Mesendoderm (in vitro differentiated cells): ENCODE measurements at regions not wholly inside any gene's neighbourhood (a gene's known extent, or its start where the extent isn't known, plus 50 kb on each side); places are given as distances from the start of the nearest gene placed in this dataset.

Experiments
- DNase-seq: peaks from one replicate; pipeline ENCODE4 v3.0.0; 2013
- H2AK5ac ChIP-seq: 2 replicates; pipeline ENCODE4 v1.6.1; 2013; ENCODE audit warnings: low read length, inconsistent platforms
- H2BK120ac ChIP-seq: 2 replicates; pipeline ENCODE4 v1.6.1; 2013; ENCODE audit warnings: low read depth, mild to moderate bottlenecking, low read length, moderate library complexity, mixed read lengths
- H2BK15ac ChIP-seq: replicated peaks from 2 replicates; pipeline ENCODE4 v1.6.1; 2013; ENCODE audit warnings: low read depth, mild to moderate bottlenecking, moderate library complexity
- H2BK5ac ChIP-seq: 2 replicates; pipeline ENCODE4 v1.6.1; 2013; ENCODE audit warnings: low read length, inconsistent platforms
- H3K18ac ChIP-seq: 2 replicates; pipeline ENCODE4 v1.6.1; 2013; ENCODE audit warnings: mild to moderate bottlenecking, low read length, mixed read lengths
- H3K23ac ChIP-seq: one replicate; pipeline ENCODE4 v1.6.1; 2013; ENCODE audit warnings: low read length
- H3K27ac ChIP-seq: 2 replicates; pipeline ENCODE4 v1.5.1; 2013; ENCODE audit warnings: low read depth, mild to moderate bottlenecking, inconsistent platforms, low read length, moderate library complexity
- H3K27me3 ChIP-seq: 2 replicates; pipeline ENCODE4 v1.6.1; 2013; ENCODE audit warnings: low read length, control low read depth, mild to moderate bottlenecking, inconsistent platforms; ENCODE audit not compliant: insufficient read depth, poor library complexity
- H3K36me3 ChIP-seq: 2 replicates; pipeline ENCODE4 v1.6.1; 2013; ENCODE audit warnings: low read length, inconsistent platforms; ENCODE audit not compliant: control insufficient read depth, insufficient read depth
- H3K4ac ChIP-seq: one replicate; pipeline ENCODE4 v1.6.1; 2013; ENCODE audit warnings: low read depth, mild to moderate bottlenecking, low read length, moderate library complexity
- H3K4me1 ChIP-seq: 2 replicates; pipeline ENCODE4 v1.6.1; 2013; ENCODE audit warnings: low read depth, low read length, inconsistent platforms; ENCODE audit not compliant: control insufficient read depth
- H3K4me2 ChIP-seq: 2 replicates; pipeline ENCODE4 v1.6.1; 2013; ENCODE audit warnings: low read length
- H3K4me3 ChIP-seq: 2 replicates; pipeline ENCODE4 v1.5.1; 2013; ENCODE audit warnings: mild to moderate bottlenecking, low read length
- H3K56ac ChIP-seq: one replicate; pipeline ENCODE4 v1.6.1; 2013; ENCODE audit warnings: low read length
- H3K79me1 ChIP-seq: 2 replicates; pipeline ENCODE4 v1.6.1; 2013; ENCODE audit warnings: low read length, inconsistent platforms
- H3K79me2 ChIP-seq: 2 replicates; pipeline ENCODE4 v1.6.1; 2013; ENCODE audit warnings: mild to moderate bottlenecking, low read length; ENCODE audit not compliant: control insufficient read depth, insufficient read depth
- H3K9ac ChIP-seq: 2 replicates; pipeline ENCODE4 v1.6.1; 2013; ENCODE audit warnings: low read length, inconsistent platforms
- H4K5ac ChIP-seq: one replicate; pipeline ENCODE4 v1.6.1; 2013; ENCODE audit warnings: low read length
- H4K8ac ChIP-seq: one replicate; pipeline ENCODE4 v1.6.1; 2013; ENCODE audit warnings: low read depth, mild to moderate bottlenecking, control low read depth, low read length, moderate library complexity
- WGBS: extraction: QIAGEN DNeasy Blood & Tissue Kit; methylation state at CpG from one replicate; pipeline ENCODE4 v1.1.7; 2013; ENCODE audit warnings: low lambda C conversion rate, missing lambda C conversion rate; ENCODE audit not compliant: insufficient coverage; ENCODE audit errors: extremely low coverage; 5-methylcytosine and 5-hydroxymethylcytosine counted together

- Histone ChIP-seq H3K4ac (no peak overlapping the region), H3K4me3 (no peak overlapping the region), H3K79me1 (no peaks in the 10 kb centered on the region), H3K9ac (no peak overlapping the region), H3K27ac (no peak overlapping the region), H3K23ac (no peak overlapping the region), H2BK15ac (no peak overlapping the region), H2BK5ac (no peak overlapping the region), H3K36me3 (no peaks in the 10 kb centered on the region), H3K27me3 (no peaks in the 10 kb centered on the region), H4K5ac (no peak overlapping the region), H3K4me1 (no peaks in the 10 kb centered on the region), H3K18ac (no peak overlapping the region), H2BK120ac (no peak overlapping the region), H3K4me2 (no peak overlapping the region), H3K56ac (no peak overlapping the region), H3K79me2 (no peaks in the 10 kb centered on the region), H2AK5ac (no peak overlapping the region), H4K8ac (no peak overlapping the region)
- DNase-seq, result no peak
Measured at GRCh38 chr18:28714498-28714897, 537.6 kb upstream of the CDH2 start.

- H3K56ac ChIP-seq, result no peak overlapping the region
- no peak overlapping the region for H3K18ac ChIP-seq
- no peak overlapping the region for H3K23ac ChIP-seq
- no peaks in the 10 kb centered on the region for H3K36me3 ChIP-seq
- H3K79me1 ChIP-seq, result no peaks in the 10 kb centered on the region
- H3K4me3 ChIP-seq, result no peak overlapping the region
- H2BK5ac ChIP-seq, result no peak overlapping the region
- H3K27ac ChIP-seq, result no peak overlapping the region
- no peak overlapping the region for H4K8ac ChIP-seq
- no peak overlapping the region for H4K5ac ChIP-seq
- H3K4me2 ChIP-seq, result no peak overlapping the region
- no peak overlapping the region for H2BK15ac ChIP-seq
- no peaks in the 10 kb centered on the region for H3K4me1 ChIP-seq
- H2AK5ac ChIP-seq, result no peak overlapping the region
- no CpG with 5 or more reads among the region's 4 CpGs for WGBS
- H3K4ac ChIP-seq, result no peak overlapping the region
- no peak overlapping the region for H3K9ac ChIP-seq
- peak; percentile 26 for DNase-seq
- H2BK120ac ChIP-seq, result no peak overlapping the region
- no peaks in the 10 kb centered on the region for H3K27me3 ChIP-seq
- no peaks in the 10 kb centered on the region for H3K79me2 ChIP-seq
Measured at GRCh38 chr18:28712796-28713425, 536.0 kb upstream of the CDH2 start.

GRCh38 chr18:28712172-28712571 is 535.2 kb upstream of the CDH2 start:
- no peak overlapping the region for H3K23ac ChIP-seq
- H3K36me3 ChIP-seq, result no peaks in the 10 kb centered on the region
- no CpG with 5 or more reads among the region's 1 CpG for WGBS
- no peak overlapping the region for H4K5ac ChIP-seq
- no peak overlapping the region for H3K4me2 ChIP-seq
- no peak overlapping the region for H3K56ac ChIP-seq
- no peak overlapping the region for H3K4ac ChIP-seq
- H4K8ac ChIP-seq, result no peak overlapping the region
- H3K4me1 ChIP-seq, result no peaks in the 10 kb centered on the region
- no peak overlapping the region for H3K27ac ChIP-seq
- no peaks in the 10 kb centered on the region for H3K79me1 ChIP-seq
- no peak overlapping the region for H2BK15ac ChIP-seq
- no peaks in the 10 kb centered on the region for H3K27me3 ChIP-seq
- H3K4me3 ChIP-seq, result no peak overlapping the region
- H2BK120ac ChIP-seq, result no peak overlapping the region
- no peaks in the 10 kb centered on the region for H3K79me2 ChIP-seq
- no peak for DNase-seq
- no peak overlapping the region for H3K18ac ChIP-seq
- H2BK5ac ChIP-seq, result no peak overlapping the region
- H3K9ac ChIP-seq, result no peak overlapping the region
- no peak overlapping the region for H2AK5ac ChIP-seq

GRCh38 chr18:28711096-28711495 is 534.2 kb upstream of the CDH2 start:
- no CpG with 5 or more reads among the region's 1 CpG for WGBS
- Histone ChIP-seq H3K79me1 (no peaks in the 10 kb centered on the region), H4K5ac (no peak overlapping the region), H3K79me2 (no peaks in the 10 kb centered on the region), H3K4me1 (no peaks in the 10 kb centered on the region), H3K4me3 (no peak overlapping the region), H3K9ac (no peak overlapping the region), H4K8ac (no peak overlapping the region), H3K36me3 (no peaks in the 10 kb centered on the region), H2BK120ac (no peak overlapping the region), H2BK15ac (no peak overlapping the region), H2BK5ac (no peak overlapping the region), H3K4me2 (no peak overlapping the region), H2AK5ac (no peak overlapping the region), H3K27me3 (no peaks in the 10 kb centered on the region), H3K23ac (no peak overlapping the region), H3K18ac (no peak overlapping the region), H3K56ac (no peak overlapping the region), H3K27ac (no peak overlapping the region), H3K4ac (no peak overlapping the region)
- DNase-seq, result no peak

- no CpG with 5 or more reads among the region's 4 CpGs for WGBS
- H4K8ac ChIP-seq, result no peak overlapping the region
- H4K5ac ChIP-seq, result no peak overlapping the region
- H3K27me3 ChIP-seq, result no peaks in the 10 kb centered on the region
- H2BK15ac ChIP-seq, result no peak overlapping the region
- H3K4me2 ChIP-seq, result no peak overlapping the region
- no peak overlapping the region for H2BK120ac ChIP-seq
- H3K18ac ChIP-seq, result no peak overlapping the region
- no peaks in the 10 kb centered on the region for H3K79me1 ChIP-seq
- H3K4me3 ChIP-seq, result no peak overlapping the region
- no peak overlapping the region for H3K9ac ChIP-seq
- H3K36me3 ChIP-seq, result no peaks in the 10 kb centered on the region
- no peak overlapping the region for H3K56ac ChIP-seq
- no peak overlapping the region for H2AK5ac ChIP-seq
- H3K23ac ChIP-seq, result no peak overlapping the region
- no peak overlapping the region for H3K27ac ChIP-seq
- no peak overlapping the region for H2BK5ac ChIP-seq
- H3K4ac ChIP-seq, result no peak overlapping the region
- no peaks in the 10 kb centered on the region for H3K79me2 ChIP-seq
- H3K4me1 ChIP-seq, result no peaks in the 10 kb centered on the region
- no peak for DNase-seq
Measured at GRCh38 chr18:28707006-28707405, 530.1 kb upstream of the CDH2 start.

DNA sequence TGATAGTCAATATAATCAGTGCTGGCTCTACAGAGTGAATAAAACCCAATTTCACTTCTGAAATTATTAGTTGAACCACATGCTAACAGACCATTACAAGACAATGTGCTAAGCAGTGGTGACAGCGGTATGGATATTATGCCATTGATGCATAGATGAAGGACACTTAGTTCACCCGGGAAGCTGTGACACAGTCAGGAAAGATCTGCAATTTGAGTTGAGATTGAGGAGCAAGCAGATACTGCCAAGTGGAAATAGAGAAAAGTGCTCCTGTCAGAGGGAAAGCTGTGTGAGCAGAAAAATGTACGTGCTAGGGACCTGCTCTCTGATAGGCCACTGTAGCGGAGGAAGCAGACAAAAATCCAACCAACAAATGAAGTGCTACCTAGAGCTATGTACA is 529.5 kb upstream of the CDH2 start:
- DNase-seq, result no peak
- no peak overlapping the region for H3K56ac ChIP-seq
- H3K18ac ChIP-seq, result no peak overlapping the region
- H2AK5ac ChIP-seq, result no peak overlapping the region
- H2BK120ac ChIP-seq, result no peak overlapping the region
- H4K8ac ChIP-seq, result no peak overlapping the region
- WGBS, result no CpG with 5 or more reads among the region's 4 CpGs
- no peaks in the 10 kb centered on the region for H3K36me3 ChIP-seq
- no peak overlapping the region for H2BK5ac ChIP-seq
- H3K4me1 ChIP-seq, result no peaks in the 10 kb centered on the region
- no peak overlapping the region for H3K27ac ChIP-seq
- no peaks in the 10 kb centered on the region for H3K27me3 ChIP-seq
- H3K4me3 ChIP-seq, result no peak overlapping the region
- no peaks in the 10 kb centered on the region for H3K79me1 ChIP-seq
- H2BK15ac ChIP-seq, result no peak overlapping the region
- no peak overlapping the region for H4K5ac ChIP-seq
- no peak overlapping the region for H3K9ac ChIP-seq
- no peak overlapping the region for H3K4me2 ChIP-seq
- no peak overlapping the region for H3K23ac ChIP-seq
- no peak overlapping the region for H3K4ac ChIP-seq
- no peaks in the 10 kb centered on the region for H3K79me2 ChIP-seq
